ENCODE measurements at regions not wholly inside any gene's neighbourhood (a gene's known extent, or its start where the extent isn't known, plus 50 kb on each side); places are given as distances from the start of the nearest gene placed in this dataset.

DNA sequence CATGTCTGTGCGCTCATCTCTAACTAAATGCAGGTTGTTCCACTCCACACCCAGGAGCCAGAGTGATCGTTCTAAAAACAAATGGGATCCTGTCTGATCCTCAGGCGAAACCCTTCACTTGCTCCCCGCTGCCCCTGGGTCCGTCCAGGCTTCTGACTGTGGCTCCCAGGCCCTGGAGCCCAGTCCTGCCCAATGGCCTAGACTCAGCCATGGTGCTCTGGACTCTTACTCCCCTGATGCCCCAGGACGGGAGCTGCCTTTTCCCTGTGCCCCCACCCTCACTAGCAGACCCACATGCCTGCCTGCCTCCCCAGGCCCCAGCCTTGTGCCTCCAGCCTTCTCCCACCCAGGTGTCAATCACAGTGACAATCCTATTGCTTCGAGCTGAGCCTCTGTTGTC, 256.7 kb downstream of the BMP7 start:
- TF ChIP-seq, protein P1, sequence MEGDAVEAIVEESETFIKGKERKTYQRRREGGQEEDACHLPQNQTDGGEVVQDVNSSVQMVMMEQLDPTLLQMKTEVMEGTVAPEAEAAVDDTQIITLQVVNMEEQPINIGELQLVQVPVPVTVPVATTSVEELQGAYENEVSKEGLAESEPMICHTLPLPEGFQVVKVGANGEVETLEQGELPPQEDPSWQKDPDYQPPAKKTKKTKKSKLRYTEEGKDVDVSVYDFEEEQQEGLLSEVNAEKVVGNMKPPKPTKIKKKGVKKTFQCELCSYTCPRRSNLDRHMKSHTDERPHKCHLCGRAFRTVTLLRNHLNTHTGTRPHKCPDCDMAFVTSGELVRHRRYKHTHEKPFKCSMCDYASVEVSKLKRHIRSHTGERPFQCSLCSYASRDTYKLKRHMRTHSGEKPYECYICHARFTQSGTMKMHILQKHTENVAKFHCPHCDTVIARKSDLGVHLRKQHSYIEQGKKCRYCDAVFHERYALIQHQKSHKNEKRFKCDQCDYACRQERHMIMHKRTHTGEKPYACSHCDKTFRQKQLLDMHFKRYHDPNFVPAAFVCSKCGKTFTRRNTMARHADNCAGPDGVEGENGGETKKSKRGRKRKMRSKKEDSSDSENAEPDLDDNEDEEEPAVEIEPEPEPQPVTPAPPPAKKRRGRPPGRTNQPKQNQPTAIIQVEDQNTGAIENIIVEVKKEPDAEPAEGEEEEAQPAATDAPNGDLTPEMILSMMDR (IDR thresholded peaks at IDR 0.05; ENCODE audit: low read depth, low read length): no peak
- TF ChIP-seq EZH2phosphoT487 (IDR thresholded peaks at IDR 0.05; ENCODE audit: low read depth): no peak
